ENCODE measurements at regions not wholly inside any gene's neighbourhood (a gene's known extent, or its start where the extent isn't known, plus 50 kb on each side); places are given as distances from the start of the nearest gene placed in this dataset.

DNA sequence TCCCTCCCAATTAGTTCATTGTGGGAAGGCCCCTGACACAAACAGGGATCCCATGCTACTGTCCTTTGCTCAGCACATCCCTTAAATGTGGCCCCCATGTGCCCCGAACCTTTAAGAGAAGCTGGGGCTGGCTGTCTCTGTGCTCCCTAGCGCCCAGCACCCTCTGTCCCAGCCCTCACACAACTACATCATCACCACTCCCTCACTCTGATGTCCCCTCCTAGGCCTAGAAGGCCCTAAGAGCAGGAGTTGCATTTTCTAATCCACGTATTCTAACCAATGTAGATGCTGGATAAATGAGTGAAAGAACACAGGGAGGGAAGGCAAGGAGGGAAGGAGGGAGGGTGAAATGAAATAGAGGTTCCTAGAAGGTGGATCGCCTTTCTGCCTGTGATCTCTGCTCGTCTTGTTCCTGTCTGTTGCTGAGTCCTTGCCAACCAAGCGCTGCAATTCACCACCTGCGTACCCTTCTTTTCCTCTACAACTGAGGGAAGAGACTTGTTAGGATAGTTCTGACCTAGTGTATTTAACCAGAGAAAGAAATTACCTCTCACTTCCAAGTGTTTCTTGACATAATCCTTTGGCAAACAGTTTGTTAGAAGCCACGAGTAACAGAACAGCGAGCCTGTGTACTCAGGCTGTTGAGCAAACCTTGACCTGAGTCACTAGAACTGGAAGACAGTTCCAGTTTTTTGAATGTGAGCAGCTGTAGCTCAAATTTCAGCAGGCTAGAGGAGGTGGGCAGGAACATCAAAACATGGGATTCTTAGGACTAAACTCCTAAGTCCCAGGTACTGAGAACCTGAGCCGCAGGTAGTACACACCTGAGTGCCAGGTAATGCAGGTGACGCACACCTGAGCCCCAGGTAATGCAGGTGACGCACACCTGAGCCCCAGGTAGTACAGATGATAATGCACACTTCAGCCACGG, 181.5 kb upstream of the ID2 start:
- ATAC-seq (no peak), FAIRE-seq (no peak), DNase-seq (ENCODE audit: extremely low read depth in 1 of 4, low spot score in 3 of 4) (no peak)
- Histone ChIP-seq H3K9me1 (ENCODE audit: control insufficient read depth, insufficient read depth, low read length) (no peaks in the 10 kb centered on the region), H2AFZ (ENCODE audit: low read depth, low read length) (no peak overlapping the region), H3K27me3 (ENCODE audit: control insufficient read depth in 2 of 2, insufficient read depth in 2 of 2, low read length in 2 of 2) (peaks cover 29 to 83% of the 10 kb centered on the region in 2 experiments), H3K36me3 (ENCODE audit: control insufficient read depth, insufficient read depth, low read length) (no peaks in the 10 kb centered on the region), H3K4me2 (ENCODE audit: insufficient read depth, low read length) (no peak overlapping the region), H3K4me1 (replicated peaks in 1 of 2; ENCODE audit: control insufficient read depth in 2 of 2, insufficient read depth in 2 of 2, low read length in 2 of 2) (no peaks in the 10 kb centered on the region), H3K79me2 (ENCODE audit: control insufficient read depth, insufficient read depth, low read length) (no peaks in the 10 kb centered on the region), H3K9ac (ENCODE audit: insufficient read depth in 1 of 2, low read depth in 2 of 2, low read length in 2 of 2) (no peak overlapping the region), H3K27ac (ENCODE audit: extremely low read depth, low read depth, low read length) (no peak overlapping the region), H4K20me1 (replicated peaks; ENCODE audit: control insufficient read depth, insufficient read depth, low read length) (peaks cover 4% of the 10 kb centered on the region; the same call in 1 of the 2 replicates), H3K9me3 (replicated peaks; ENCODE audit: control insufficient read depth, insufficient read depth, low read depth, low read length) (no peaks in the 10 kb centered on the region), H3K4me3 (no peak overlapping the region)
- BruUV-seq (replicated peaks) = no TSS peak
- ChIA-PET CTCF (ENCODE audit: low intra/inter-chr PET ratio) (no interaction called here), POLR2A (no interaction called here)
- intact Hi-C loops (cut with micrococcal nuclease) = no loop called here
- in situ Hi-C loops (cut with MboI) = no loop called here
- WGBS (ENCODE audit: insufficient coverage, low coverage, missing lambda C conversion rate) = 2% methylated on average over 12 of the region's 13 CpGs
- peak; percentile 98 for TF ChIP-seq ZEB2 (IDR thresholded peaks at IDR 0.05)
- 0 out of 2 replicates have a peak, but pooled peaks have one; percentile 63 for TF ChIP-seq MTA1 (IDR thresholded peaks at IDR 0.05; ENCODE audit: borderline replicate concordance)
- TF ChIP-seq CTBP1 (IDR thresholded peaks at IDR 0.05; ENCODE audit: borderline replicate concordance) = peak; percentile 68
- no peak for TF ChIP-seq U2AF1 (optimal IDR thresholded peaks at IDR 0.05; ENCODE audit: low read depth, low read length)
- TF ChIP-seq BCL6 (CRISPR knock-in tag; IDR thresholded peaks at IDR 0.05) = no peak
- 0 out of 2 replicates have a peak, but pooled peaks have one; percentile 9 for TF ChIP-seq CBFA2T2 (conservative IDR thresholded peaks at IDR 0.05)

Data from K562 (cell line).